DMS 273 (cell line): ENCODE measurements at regions not wholly inside any gene's neighbourhood (a gene's known extent, or its start where the extent isn't known, plus 50 kb on each side); places are given as distances from the start of the nearest gene placed in this dataset.

ENCODE experiments used
- DNase-seq: peaks from one replicate; lab custom pipeline; 2025; ENCODE audit not compliant: unreplicated experiment; lab: John Stamatoyannopoulos, UW

DNA sequence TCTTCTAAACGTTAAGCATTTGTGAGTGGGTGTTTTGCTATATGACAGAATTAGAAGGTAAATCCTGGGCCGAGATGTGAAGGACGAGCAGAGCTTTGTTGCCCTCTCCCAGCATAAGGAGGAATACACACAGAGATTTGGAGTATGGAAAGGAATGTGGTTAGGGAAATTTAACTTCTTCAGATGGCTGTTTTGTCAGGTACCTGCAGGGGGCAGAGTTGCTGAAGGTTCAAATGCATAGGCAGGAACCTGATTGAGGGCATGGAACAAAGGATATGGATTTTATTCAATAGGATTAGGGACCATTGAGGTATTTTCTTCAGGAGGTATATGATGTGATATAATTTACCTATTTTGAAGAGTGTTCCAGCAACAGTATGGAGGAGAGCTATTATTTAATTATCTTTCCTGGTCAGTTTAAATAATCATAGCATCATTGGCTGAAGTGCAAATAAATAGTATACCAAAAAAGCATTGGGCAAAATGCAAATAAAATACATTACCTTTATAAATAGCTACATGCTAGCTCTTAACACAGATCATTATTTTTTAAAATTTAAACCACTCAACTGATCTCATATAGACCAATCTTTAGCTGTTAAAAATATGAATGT is 143.6 kb downstream of the SLIT2 start:
- peak; percentile 47 for DNase-seq

GRCh38 chr4:20403290-20403689 is 151.6 kb downstream of the SLIT2 start:
- no peak for DNase-seq

DNA sequence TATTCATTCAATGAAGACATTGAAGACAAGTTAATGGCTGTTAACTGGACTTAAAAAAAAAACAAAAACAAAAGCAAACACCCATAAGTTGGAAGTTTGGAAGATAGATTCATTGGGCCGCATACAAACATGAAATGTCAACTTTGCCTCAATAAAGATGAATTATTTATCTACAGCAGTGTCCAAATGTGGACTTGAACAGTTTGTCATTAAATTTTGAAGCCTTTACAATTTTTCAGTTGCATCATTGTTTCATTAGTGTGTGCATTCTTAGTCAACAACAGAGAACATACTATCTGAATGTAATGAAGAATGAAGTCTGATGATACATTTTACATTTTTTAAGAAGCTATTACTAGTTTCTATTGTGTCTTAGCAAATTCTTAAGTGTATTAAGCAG is 152.1 kb downstream of the SLIT2 start:
- DNase-seq: no peak

GRCh38 chr4:20408611-20409010 is 156.9 kb downstream of the SLIT2 start:
- DNase-seq: no peak

DNA sequence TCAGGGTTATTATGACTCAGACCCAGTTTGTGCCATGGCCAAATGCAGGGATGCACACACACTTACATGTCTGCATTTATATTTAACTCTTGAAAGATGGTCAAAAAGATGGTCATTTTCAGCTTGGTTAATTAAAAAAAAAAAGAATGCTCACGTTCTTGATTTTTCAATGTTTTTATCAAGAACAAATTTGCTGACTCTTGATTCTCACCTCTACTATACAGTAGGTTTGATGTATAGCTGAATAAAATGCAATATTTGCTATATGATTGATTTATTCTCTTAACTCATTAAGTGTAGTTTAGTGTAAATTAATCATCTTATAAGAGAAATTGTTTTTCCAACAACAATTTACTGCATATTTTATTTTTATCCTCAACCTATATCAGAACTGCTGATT is 160.4 kb downstream of the SLIT2 start:
- DNase-seq: no peak

DNA sequence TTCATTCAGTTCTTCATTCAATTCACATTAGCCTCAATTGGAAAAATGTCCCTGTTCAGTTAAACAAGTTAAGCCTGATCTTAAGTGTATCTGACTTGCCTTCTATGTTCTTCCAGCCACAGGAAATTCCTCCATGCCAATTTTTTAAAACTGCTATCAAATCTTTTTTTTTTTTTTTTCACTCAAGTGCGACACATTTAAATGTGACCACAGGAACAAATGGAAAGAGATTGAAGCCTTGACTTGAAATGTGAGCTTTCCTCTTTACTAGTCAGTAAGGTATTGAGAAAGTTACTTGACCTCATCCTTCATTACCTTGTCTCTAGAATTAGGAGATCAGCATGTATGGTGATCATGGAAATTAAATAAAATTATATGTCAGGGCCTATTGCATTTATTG is 165.1 kb downstream of the SLIT2 start:
- DNase-seq: no peak

DNA sequence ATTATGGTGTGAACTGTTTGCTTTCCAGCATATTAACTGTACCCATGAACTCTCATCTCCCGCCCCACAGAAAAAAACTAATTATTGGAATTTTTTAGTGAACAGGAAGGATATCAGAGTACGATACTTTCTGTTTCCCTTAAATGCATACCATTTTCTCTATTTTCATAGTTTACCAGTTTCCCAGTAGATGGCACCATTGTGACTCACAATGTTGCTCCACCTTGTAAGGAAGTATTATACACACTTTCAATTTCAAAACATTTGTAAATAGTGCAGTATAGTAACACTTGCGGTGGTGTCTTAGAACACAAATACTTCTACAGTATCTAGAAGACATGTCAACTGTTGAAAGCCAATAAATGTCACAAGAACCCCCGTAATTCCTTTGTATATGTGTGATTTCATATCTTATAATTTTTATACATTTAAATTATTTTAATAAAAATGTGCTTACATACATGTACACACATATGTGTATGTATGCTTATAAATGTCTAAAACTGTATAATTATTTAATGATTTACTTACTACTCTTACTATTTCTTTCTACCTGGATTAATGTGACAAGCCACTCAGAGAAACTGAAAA is 167.3 kb downstream of the SLIT2 start:
- peak; percentile 25 for DNase-seq

DNA sequence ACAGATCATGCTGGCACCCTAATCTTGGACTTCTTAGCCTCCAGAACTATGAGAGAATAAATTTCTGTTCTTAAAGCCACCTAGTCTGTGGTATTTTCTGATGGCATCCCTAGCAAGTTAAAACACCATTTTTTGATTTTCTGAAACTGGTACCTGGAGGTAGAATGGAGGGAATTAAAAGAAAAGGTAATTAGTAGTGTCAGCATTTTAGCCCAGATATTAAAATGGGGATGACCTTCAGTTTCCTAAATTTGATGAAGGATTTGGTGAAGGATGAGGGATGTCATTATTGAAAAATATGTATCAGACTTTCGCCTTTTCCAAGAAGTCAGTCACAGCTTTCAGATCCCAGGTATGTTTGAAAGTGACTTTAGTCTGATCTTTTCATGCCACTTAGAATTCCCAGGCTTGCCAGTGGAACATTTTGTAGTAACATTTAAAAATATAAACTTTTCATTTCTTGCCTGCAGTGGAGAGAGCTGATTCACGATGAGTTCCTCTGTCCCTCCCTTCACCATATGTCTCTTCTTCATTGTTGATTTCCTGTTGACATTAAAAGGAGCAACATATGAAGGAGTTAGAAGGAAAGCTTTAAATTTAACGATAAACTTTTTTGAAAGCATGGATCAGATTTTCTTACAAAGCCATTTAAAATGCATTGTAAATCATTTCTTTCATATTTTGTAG is 169.4 kb downstream of the SLIT2 start:
- no peak for DNase-seq

DNA sequence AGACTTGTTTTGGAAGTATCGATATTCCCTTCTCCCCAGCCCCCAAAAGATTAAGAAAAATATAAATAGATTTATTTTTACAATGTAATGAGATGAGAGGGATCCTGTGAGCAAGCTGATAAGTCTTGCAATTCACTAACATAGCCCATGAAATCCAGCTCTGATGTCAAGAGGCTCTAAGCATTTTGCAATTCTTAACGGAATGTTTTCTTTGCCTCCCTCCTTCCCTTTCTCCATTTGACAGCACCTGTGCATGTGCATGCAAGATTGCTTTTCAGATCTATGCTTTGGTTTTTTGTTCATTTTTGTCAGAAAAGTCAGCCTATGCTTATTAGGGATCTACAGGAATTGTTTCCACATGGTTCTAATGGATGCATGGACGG is 169.9 kb downstream of the SLIT2 start:
- DNase-seq: no peak

DNA sequence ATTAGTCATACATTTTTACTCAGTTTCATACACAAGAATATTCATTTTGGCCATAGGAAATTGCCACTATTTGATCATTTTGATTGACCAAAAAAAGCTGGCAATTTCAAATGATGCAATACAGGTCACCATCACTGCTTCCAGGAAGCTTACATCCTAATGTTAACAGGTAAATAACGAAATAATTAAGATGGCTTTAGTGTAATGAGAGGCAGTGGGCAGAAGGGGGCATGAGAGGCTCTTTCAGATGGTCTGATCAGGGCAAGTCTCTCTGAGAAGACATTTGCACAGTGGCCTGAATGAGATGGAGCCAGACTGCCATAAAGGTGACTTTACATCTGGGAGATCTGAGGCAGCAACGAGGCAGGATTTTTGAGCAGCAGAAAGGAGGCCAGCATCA is 170.7 kb downstream of the SLIT2 start:
- peak; percentile 35 for DNase-seq

GRCh38 chr4:20423420-20423819 is 171.7 kb downstream of the SLIT2 start:
- DNase-seq: no peak

GRCh38 chr4:20426028-20426427 is 174.3 kb downstream of the SLIT2 start:
- no peak for DNase-seq

DNA sequence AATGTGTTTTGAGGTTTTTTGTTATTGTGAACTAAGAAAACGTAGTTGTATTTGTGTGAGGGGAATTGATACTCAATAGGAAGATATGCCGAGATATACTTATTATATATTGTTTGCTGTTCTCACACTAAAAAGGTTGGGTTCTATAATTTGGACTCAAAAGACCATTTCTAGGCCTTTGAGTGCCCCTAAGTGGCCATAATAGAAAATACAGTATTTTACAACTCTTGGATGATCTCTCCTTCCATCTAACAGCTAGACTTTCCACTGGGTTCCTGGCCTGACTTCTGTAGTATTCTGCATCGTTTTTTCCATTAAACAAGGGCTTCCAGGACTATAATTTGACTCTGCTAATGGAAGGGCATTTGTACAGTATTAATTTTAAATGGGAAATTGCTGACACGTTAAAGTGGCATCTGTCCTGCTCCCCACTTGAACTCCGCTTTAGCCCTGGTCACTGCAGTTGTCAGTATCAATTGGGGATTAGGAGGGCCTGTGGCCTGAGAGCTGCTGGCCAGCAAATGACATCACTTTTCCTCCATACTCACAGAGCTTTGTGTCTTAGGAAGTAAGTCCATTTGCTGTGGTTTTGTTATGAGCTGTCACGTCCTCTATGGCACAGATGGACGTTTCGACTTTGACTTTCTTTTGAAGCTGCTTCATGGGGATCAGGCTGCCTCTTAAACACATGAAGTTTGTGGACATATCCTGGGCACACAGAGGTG is 176.9 kb downstream of the SLIT2 start:
- DNase-seq: peak; percentile 6

DNA sequence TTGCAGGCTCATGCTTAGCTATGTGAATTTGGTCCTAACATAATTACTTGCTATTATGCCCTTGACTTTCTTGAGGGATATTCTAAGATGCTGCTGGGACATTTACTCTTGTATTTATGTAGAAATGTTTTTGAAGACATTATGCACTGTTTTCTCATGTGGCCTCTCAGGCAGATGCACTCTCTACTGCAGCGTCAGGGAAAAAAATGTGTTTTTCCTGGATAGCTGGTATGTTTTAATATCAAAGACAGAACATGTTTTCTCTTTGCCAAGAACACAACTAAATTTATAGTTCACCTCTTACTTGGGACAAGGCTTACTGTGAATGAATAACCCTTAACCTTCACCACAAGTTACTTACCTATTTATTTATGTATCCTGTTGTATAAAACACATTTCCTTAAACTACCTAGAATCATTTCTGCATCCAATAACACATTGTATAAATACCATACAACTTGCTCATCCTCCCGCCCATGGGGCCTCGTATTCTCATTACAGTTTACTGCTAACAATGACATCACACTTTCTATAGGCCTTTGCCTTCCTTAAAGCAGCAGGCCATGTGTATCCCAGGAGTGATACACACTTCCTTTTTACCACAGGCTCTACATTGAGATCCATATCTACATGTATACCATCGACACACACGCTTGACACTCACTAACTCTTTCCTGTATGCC is 178.7 kb downstream of the SLIT2 start:
- no peak for DNase-seq

GRCh38 chr4:20431543-20431951 is 179.8 kb downstream of the SLIT2 start:
- no peak for DNase-seq

GRCh38 chr4:20432088-20432487 is 180.4 kb downstream of the SLIT2 start:
- DNase-seq: no peak

- DNase-seq: no peak
Observed at GRCh38 chr4:20433097-20433705, 181.5 kb downstream of the SLIT2 start.

DNA sequence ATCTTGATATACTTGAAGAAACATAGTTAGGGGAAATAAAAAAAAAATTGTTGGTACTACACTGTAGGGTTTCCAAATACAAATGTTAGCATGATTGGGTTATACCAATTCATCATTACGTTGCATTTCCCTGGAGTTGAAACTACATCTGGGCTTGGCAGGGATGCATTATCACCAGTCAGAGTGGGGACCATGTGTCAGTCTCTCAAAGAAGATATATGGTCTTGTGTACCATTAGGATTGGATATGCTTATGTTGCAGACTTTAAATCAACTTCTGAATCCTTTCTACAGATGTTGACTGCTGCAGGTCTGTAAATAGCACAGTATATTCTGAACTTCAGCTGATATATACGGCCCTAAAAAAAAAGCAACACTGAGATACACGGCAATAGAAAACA is 188.5 kb downstream of the SLIT2 start:
- DNase-seq: no peak

GRCh38 chr4:20443015-20443805 is 191.5 kb downstream of the SLIT2 start:
- DNase-seq: no peak
